Liver (tissue), 3 donors: ENCODE measurements at regions not wholly inside any gene's neighbourhood (a gene's known extent, or its start where the extent isn't known, plus 50 kb on each side); places are given as distances from the start of the nearest gene placed in this dataset.

Experiments used
- CTCF ChIP-seq: fragments of 150-350 bp; IDR thresholded peaks from 2 replicates; pipeline ENCODE4 v1.5.1; 2017; ENCODE audit warnings: improper control_type of control experiment, low read depth, low read length; ENCODE audit not compliant: missing input control
- JUND ChIP-seq, 2 donors: IDR thresholded peaks; 2 replicates each; pipeline ENCODE4 v1.6.1; 2016; ENCODE audit warnings: antibody characterized with exemption in 2 of 2
- MAX ChIP-seq: IDR thresholded peaks from 2 replicates; pipeline ENCODE4 v1.6.1; 2016; ENCODE audit warnings: antibody characterized with exemption
- REST ChIP-seq: IDR thresholded peaks from 2 replicates; pipeline ENCODE4 v1.6.1; 2016; ENCODE audit warnings: antibody characterized with exemption, mild to moderate bottlenecking
- ZBTB33 ChIP-seq: IDR thresholded peaks from 2 replicates; pipeline ENCODE4 v1.6.1; 2016; ENCODE audit warnings: antibody characterized with exemption
- donor health status: healthy.
- donor health status: healthy.

GRCh38 chr10:78169214-78169613 lies 135.6 kb downstream of the RPS24 start:
- TF ChIP-seq ZBTB33: no peak
- no peak for TF ChIP-seq MAX
- TF ChIP-seq CTCF: no peak
- TF ChIP-seq REST: no peak
- no peak for TF ChIP-seq JUND (IDR thresholded peaks at IDR 0.05)
